ENCODE measurements at regions not wholly inside any gene's neighbourhood (a gene's known extent, or its start where the extent isn't known, plus 50 kb on each side); places are given as distances from the start of the nearest gene placed in this dataset.

- Histone ChIP-seq H3K79me2 (ENCODE audit: insufficient read depth, low read length) (no peaks in the 10 kb centered on the region), H3K9me2 (ENCODE audit: insufficient read depth) (no peaks in the 10 kb centered on the region), H3K27me3 (ENCODE audit: insufficient read depth, low read length) (no peaks in the 10 kb centered on the region), H3K27ac (ENCODE audit: low read depth, low read length) (no peak overlapping the region), H3K4me1 (ENCODE audit: control insufficient read depth in 1 of 2, insufficient read depth in 2 of 2, low read length in 2 of 2) (no peaks in the 10 kb centered on the region), H2AFZ (ENCODE audit: low read depth, low read length, poor library complexity, severe bottlenecking) (no peak overlapping the region), H3K9ac (ENCODE audit: low read length) (no peak overlapping the region), H3K9me3 (ENCODE audit: control insufficient read depth in 1 of 2, insufficient read depth in 1 of 2, low read depth in 1 of 2, low read length in 2 of 2) (no peaks in the 10 kb centered on the region), H4K20me1 (ENCODE audit: insufficient read depth) (no peaks in the 10 kb centered on the region), H3K36me3 (ENCODE audit: control insufficient read depth in 1 of 2, insufficient read depth in 2 of 2, low read length in 2 of 2) (no peaks in the 10 kb centered on the region), H3K4me3 (replicated peaks in 1 of 2; ENCODE audit: low read depth in 1 of 2, low read length in 2 of 2) (no peak overlapping the region), H3K4me2 (ENCODE audit: low read length) (no peak overlapping the region)
- ATAC-seq (no peak), DNase-seq (ENCODE audit: low read depth, low spot score) (no peak)
- ChIA-PET RAD21 (ENCODE audit: low non-redundant PET in 1 of 2, low total read pairs in 2 of 2, uncharacterized antibody in 2 of 2, unreplicated experiment in 2 of 2) (no interaction called here), POLR2A (interaction anchor here (1.0 kb wide), 1 partner anchor 217 kb away, joined by 3 read pairs; the partner anchor contains the start of gene TMEM168), CTCF (no interaction called here)
- intact Hi-C loops (cut with micrococcal nuclease) = no loop called here
- BruUV-seq (replicated peaks) = no TSS peak
- TF ChIP-seq FOSL1 (IDR thresholded peaks at IDR 0.05; ENCODE audit: low read depth) (no peak), ZFX (IDR thresholded peaks at IDR 0.05) (no peak), POLR2AphosphoS5 (IDR thresholded peaks at IDR 0.05; ENCODE audit: low read depth, low read length) (no peak), ZNF274 (IDR thresholded peaks at IDR 0.05; ENCODE audit: low read depth, low read length) (no peak), ATF3 (IDR thresholded peaks at IDR 0.05) (no peak), REST (IDR thresholded peaks at IDR 0.05; ENCODE audit: low read depth) (no peak), EGR1 (IDR thresholded peaks at IDR 0.05; ENCODE audit: low read depth) (no peak), JUND (IDR thresholded peaks at IDR 0.05) (no peak), CEBPB (IDR thresholded peaks at IDR 0.05; ENCODE audit: low read depth) (no peak), ELF1 (IDR thresholded peaks at IDR 0.05; ENCODE audit: borderline replicate concordance, low read depth) (no peak), CBX3 (IDR thresholded peaks at IDR 0.05; ENCODE audit: low read depth) (no peak)
Observed at GRCh38 chr7:112572669-112573301, 92.0 kb downstream of the LSMEM1 start.
